H9 (cell line): ENCODE measurements at regions not wholly inside any gene's neighbourhood (a gene's known extent, or its start where the extent isn't known, plus 50 kb on each side); places are given as distances from the start of the nearest gene placed in this dataset.
A peak's percentile ranks its signal among the peaks of the same experiment; 100 is the strongest.

ENCODE experiments used
- DNase-seq: peaks from one replicate; pipeline ENCODE4 v3.0.0-alpha.2; 2017
- H2AFZ ChIP-seq: one replicate; pipeline ENCODE4 v1.6.1; 2013; ENCODE audit warnings: mild to moderate bottlenecking, low read length, control low read depth, moderate library complexity
- H2AK5ac ChIP-seq: 2 replicates; pipeline ENCODE4 v1.6.1; 2013; ENCODE audit warnings: low read length, control low read depth, mixed read lengths; ENCODE audit not compliant: insufficient read length
- H2BK120ac ChIP-seq: one replicate; pipeline ENCODE4 v1.6.1; 2013; ENCODE audit warnings: low read depth, mild to moderate bottlenecking, low read length, control low read depth, inconsistent platforms; ENCODE audit not compliant: poor library complexity, severe bottlenecking
- H2BK12ac ChIP-seq: 2 replicates; pipeline ENCODE4 v1.6.1; 2013; ENCODE audit warnings: low read length, control low read depth, mixed read lengths, low read depth; ENCODE audit not compliant: insufficient read length
- H2BK15ac ChIP-seq: 2 replicates; pipeline ENCODE4 v1.6.1; 2013; ENCODE audit warnings: low read depth, low read length, control low read depth
- H2BK20ac ChIP-seq: one replicate; pipeline ENCODE4 v1.6.1; 2013; ENCODE audit warnings: low read depth, mild to moderate bottlenecking, low read length, control low read depth, inconsistent platforms; ENCODE audit not compliant: poor library complexity, severe bottlenecking
- H2BK5ac ChIP-seq: 2 replicates; pipeline ENCODE4 v1.6.1; 2013; ENCODE audit warnings: low read length, control low read depth, mixed read lengths; ENCODE audit not compliant: insufficient read length
- H3K14ac ChIP-seq: 2 replicates; pipeline ENCODE4 v1.6.1; 2013; ENCODE audit warnings: low read length, control low read depth; ENCODE audit not compliant: insufficient read depth
- H3K18ac ChIP-seq: 2 replicates; pipeline ENCODE4 v1.6.1; 2013; ENCODE audit warnings: low read depth, mild to moderate bottlenecking, mixed read lengths, low read length, control low read depth; ENCODE audit not compliant: insufficient read length
- H3K23ac ChIP-seq: 2 replicates; pipeline ENCODE4 v1.6.1; 2013; ENCODE audit warnings: low read length, control low read depth, mixed read lengths, low read depth; ENCODE audit not compliant: insufficient read length
- H3K23me2 ChIP-seq: 2 replicates; pipeline ENCODE4 v1.6.1; 2013; ENCODE audit warnings: low read depth, mild to moderate bottlenecking, mixed read lengths, low read length, control low read depth; ENCODE audit not compliant: insufficient read length, poor library complexity, severe bottlenecking
- H3K27ac ChIP-seq: 2 replicates; pipeline ENCODE4 v1.5.1; 2013; ENCODE audit warnings: low read length, control low read depth, mixed read lengths, low read depth; ENCODE audit not compliant: insufficient read length
- H3K27me3 ChIP-seq: 2 replicates; pipeline ENCODE4 v1.6.1; 2013; ENCODE audit warnings: low read length, control low read depth, inconsistent platforms; ENCODE audit not compliant: insufficient read depth
- H3K4ac ChIP-seq: 2 replicates; pipeline ENCODE4 v1.6.1; 2013; ENCODE audit warnings: low read depth, mild to moderate bottlenecking, control low read depth, inconsistent platforms, low read length, moderate library complexity
- H3K4me1 ChIP-seq: 2 replicates; pipeline ENCODE4 v1.6.1; 2013; ENCODE audit warnings: low read length, control low read depth, inconsistent platforms; ENCODE audit not compliant: insufficient read depth
- H3K4me2 ChIP-seq: 2 replicates; pipeline ENCODE4 v1.6.1; 2013; ENCODE audit warnings: low read length, control low read depth, mixed read lengths; ENCODE audit not compliant: insufficient read length, insufficient read depth
- H3K56ac ChIP-seq: 2 replicates; pipeline ENCODE4 v1.6.1; 2013; ENCODE audit warnings: low read depth, mild to moderate bottlenecking, mixed read lengths, low read length, control low read depth; ENCODE audit not compliant: insufficient read length
- H3K79me1 ChIP-seq: 2 replicates; pipeline ENCODE4 v1.6.1; 2013; ENCODE audit warnings: low read depth, mild to moderate bottlenecking, moderate library complexity, low read length, control low read depth, inconsistent platforms; ENCODE audit not compliant: insufficient read depth, poor library complexity, severe bottlenecking
- H3K79me2 ChIP-seq: 2 replicates; pipeline ENCODE4 v1.6.1; 2013; ENCODE audit warnings: low read length, control low read depth, inconsistent platforms; ENCODE audit not compliant: insufficient read depth
- H3K9ac ChIP-seq: 2 replicates; pipeline ENCODE4 v1.6.1; 2013; ENCODE audit warnings: low read length, control low read depth, mixed read lengths; ENCODE audit not compliant: insufficient read length; ENCODE audit errors: extremely low read depth
- H3K9me3 ChIP-seq: one replicate; pipeline ENCODE4 v1.6.1; 2013; ENCODE audit warnings: low read depth, low read length, inconsistent platforms; ENCODE audit not compliant: control insufficient read depth
- H3T11ph ChIP-seq: one replicate; pipeline ENCODE4 v1.6.1; 2013; ENCODE audit warnings: mild to moderate bottlenecking, low read length, control low read depth, inconsistent platforms
- H4K20me1 ChIP-seq: one replicate; pipeline ENCODE4 v1.6.1; 2013; ENCODE audit not compliant: control insufficient read depth, insufficient read length, insufficient read depth
- H4K5ac ChIP-seq: 2 replicates; pipeline ENCODE4 v1.6.1; 2013; ENCODE audit warnings: low read depth, mild to moderate bottlenecking, mixed read lengths, low read length, control low read depth; ENCODE audit not compliant: insufficient read length
- H4K8ac ChIP-seq: replicated peaks from 2 replicates; pipeline ENCODE4 v1.6.1; 2013; ENCODE audit warnings: low read length, control low read depth, mixed read lengths, low read depth; ENCODE audit not compliant: insufficient read length
- H4K91ac ChIP-seq: 2 replicates; pipeline ENCODE4 v1.6.1; 2013; ENCODE audit warnings: low read depth, mild to moderate bottlenecking, moderate library complexity, mixed read lengths, low read length, control low read depth; ENCODE audit not compliant: insufficient read length
- H3K27ac Mint-ChIP-seq, 3 experiments: 2 replicates in 2 of 3; 3 replicates in 1 of 3; pipeline ENCODE4 v1.8.0; 2020 to 2021; ENCODE audit warnings: mixed read lengths in 3 of 3, mild to moderate bottlenecking in 1 of 3, moderate library complexity in 1 of 3
- H3K27me3 Mint-ChIP-seq: 2 replicates; pipeline ENCODE4 v1.8.0; 2021; ENCODE audit warnings: low read depth, mild to moderate bottlenecking, moderate library complexity, mixed read lengths
- H3K36me3 Mint-ChIP-seq, 3 experiments: 2 replicates in 2 of 3; 3 replicates in 1 of 3; pipeline ENCODE4 v1.8.0; 2020 to 2021; ENCODE audit warnings: low read depth in 3 of 3, mixed read lengths in 3 of 3; ENCODE audit not compliant: insufficient read depth in 1 of 3
- H3K4me1 Mint-ChIP-seq, 2 experiments: 2 replicates each; pipeline ENCODE4 v1.8.0; 2020; ENCODE audit warnings: mixed read lengths in 2 of 2
- H3K4me3 Mint-ChIP-seq, 2 experiments: 2 replicates in 1 of 2; 3 replicates in 1 of 2; pipeline ENCODE4 v1.8.0; 2020 to 2021; ENCODE audit warnings: mild to moderate bottlenecking in 2 of 2, mixed read lengths in 2 of 2, moderate library complexity in 1 of 2
- H3K9me3 Mint-ChIP-seq, 2 experiments: 2 replicates in 1 of 2; 3 replicates in 1 of 2; pipeline ENCODE4 v1.8.0; 2020; ENCODE audit warnings: mild to moderate bottlenecking in 2 of 2, mixed read lengths in 2 of 2, moderate library complexity in 1 of 2
- WGBS: extraction: QIAGEN DNeasy Blood & Tissue Kit; methylation state at CpG from one replicate; pipeline ENCODE4 v1.1.7; 2013; ENCODE audit warnings: missing lambda C conversion rate, low lambda C conversion rate, mixed read lengths; ENCODE audit not compliant: insufficient read length; ENCODE audit errors: extremely low coverage; 5-methylcytosine and 5-hydroxymethylcytosine counted together
- TF ChIP-seq, protein P1 (sequence below): fragments of 200-600 bp; sonication (generic); conservative IDR thresholded peaks from 3 replicates; pipeline ENCODE4 v1.8.0; 2021; ENCODE audit warnings: antibody characterized with exemption, mild to moderate bottlenecking

DNA sequence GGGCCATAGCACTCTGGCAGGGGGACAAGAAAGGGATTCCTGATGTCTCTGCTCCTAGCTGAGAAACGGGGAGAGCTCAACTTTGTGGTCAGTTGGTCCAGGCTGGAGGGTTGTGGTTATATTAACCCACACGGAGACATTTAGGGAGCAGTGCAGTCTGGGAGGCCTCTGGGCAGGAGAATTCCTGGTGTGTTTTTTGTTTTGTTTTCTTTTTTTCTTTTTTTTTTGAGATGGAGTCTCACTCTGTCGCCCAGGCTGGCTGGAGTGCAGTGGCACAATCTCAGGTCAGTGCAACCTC is 88.0 kb upstream of the SHISAL1 start:
- Histone ChIP-seq H3K79me2 (no peaks in the 10 kb centered on the region), H3T11ph (no peak overlapping the region), H2BK5ac (no peak overlapping the region), H3K4me1 (no peaks in the 10 kb centered on the region), H4K8ac (no peak overlapping the region), H3K9me3 (no peaks in the 10 kb centered on the region), H2BK120ac (no peak overlapping the region), H2AK5ac (no peak overlapping the region), H2BK12ac (no peak overlapping the region), H3K23me2 (no peaks in the 10 kb centered on the region), H2BK15ac (no peak overlapping the region), H3K27me3 (no peaks in the 10 kb centered on the region), H3K4me2 (no peak overlapping the region), H3K4ac (no peak overlapping the region), H3K79me1 (no peaks in the 10 kb centered on the region), H3K23ac (no peak overlapping the region), H2BK20ac (no peak overlapping the region), H4K91ac (no peak overlapping the region), H3K9ac (no peak overlapping the region), H3K56ac (no peak overlapping the region), H3K27ac (no peak overlapping the region), H4K20me1 (no peaks in the 10 kb centered on the region), H3K18ac (no peak overlapping the region), H3K14ac (no peak overlapping the region), H2AFZ (no peak overlapping the region), H4K5ac (no peak overlapping the region)
- peaks cover 0 to 2% of the 10 kb centered on the region in 2 experiments; a peak in 1 of 4 replicates for H3K4me1 Mint-ChIP-seq
- no peaks in the 10 kb centered on the region for H3K36me3 Mint-ChIP-seq
- no peak for DNase-seq
- H3K27me3 Mint-ChIP-seq: peaks cover 6% of the 10 kb centered on the region
- TF ChIP-seq, protein P1, sequence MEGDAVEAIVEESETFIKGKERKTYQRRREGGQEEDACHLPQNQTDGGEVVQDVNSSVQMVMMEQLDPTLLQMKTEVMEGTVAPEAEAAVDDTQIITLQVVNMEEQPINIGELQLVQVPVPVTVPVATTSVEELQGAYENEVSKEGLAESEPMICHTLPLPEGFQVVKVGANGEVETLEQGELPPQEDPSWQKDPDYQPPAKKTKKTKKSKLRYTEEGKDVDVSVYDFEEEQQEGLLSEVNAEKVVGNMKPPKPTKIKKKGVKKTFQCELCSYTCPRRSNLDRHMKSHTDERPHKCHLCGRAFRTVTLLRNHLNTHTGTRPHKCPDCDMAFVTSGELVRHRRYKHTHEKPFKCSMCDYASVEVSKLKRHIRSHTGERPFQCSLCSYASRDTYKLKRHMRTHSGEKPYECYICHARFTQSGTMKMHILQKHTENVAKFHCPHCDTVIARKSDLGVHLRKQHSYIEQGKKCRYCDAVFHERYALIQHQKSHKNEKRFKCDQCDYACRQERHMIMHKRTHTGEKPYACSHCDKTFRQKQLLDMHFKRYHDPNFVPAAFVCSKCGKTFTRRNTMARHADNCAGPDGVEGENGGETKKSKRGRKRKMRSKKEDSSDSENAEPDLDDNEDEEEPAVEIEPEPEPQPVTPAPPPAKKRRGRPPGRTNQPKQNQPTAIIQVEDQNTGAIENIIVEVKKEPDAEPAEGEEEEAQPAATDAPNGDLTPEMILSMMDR: no peak
- peak overlapping the region in 1 of 3 experiments; percentile 68; a peak in 1 of 7 replicates for H3K27ac Mint-ChIP-seq
- H3K4me3 Mint-ChIP-seq: no peak overlapping the region
- H3K9me3 Mint-ChIP-seq: no peaks in the 10 kb centered on the region; a peak in 1 of 5 replicates
- WGBS: no CpG with 5 or more reads among the region's 3 CpGs
